SK-N-SH treated with all-trans-retinoic acid at 6 μM for 48 hours (cell line): ENCODE measurements at regions not wholly inside any gene's neighbourhood (a gene's known extent, or its start where the extent isn't known, plus 50 kb on each side); places are given as distances from the start of the nearest gene placed in this dataset.

Experiments used
- ATAC-seq: fragments of 200-7000 bp; cut with Tn5 transposase; 3 replicates; pipeline ENCODE4 v1.9.1; 2020; ENCODE audit warnings: mild to moderate bottlenecking, moderate library complexity
- ARNTL ChIP-seq: fragments of 450-650 bp; formaldehyde crosslinking; IDR thresholded peaks from 2 replicates; pipeline ENCODE4 v1.5.0; 2020; ENCODE audit warnings: low read depth, mild to moderate bottlenecking, moderate library complexity, borderline replicate concordance
- BACH2 ChIP-seq: fragments of 250-450 bp; sonication (Bioruptor Pico); IDR thresholded peaks from 2 replicates; pipeline ENCODE4 v1.9.0; 2021; ENCODE audit warnings: mild to moderate bottlenecking, borderline replicate concordance
- CSDC2 ChIP-seq: fragments of 250-450 bp; sonication (Bioruptor Pico); IDR thresholded peaks from 2 replicates; pipeline ENCODE4 v1.5.0; 2020; ENCODE audit warnings: mild to moderate bottlenecking, moderate library complexity
- ESRRG ChIP-seq: fragments of 250-450 bp; sonication (Bioruptor Pico); IDR thresholded peaks from 2 replicates; pipeline ENCODE4 v1.6.1; 2021; ENCODE audit warnings: mild to moderate bottlenecking
- GLIS3 ChIP-seq: fragments of 250-450 bp; sonication (Bioruptor Pico); IDR thresholded peaks from 2 replicates; pipeline ENCODE4 v1.5.0; 2020; ENCODE audit warnings: mild to moderate bottlenecking, moderate library complexity
- ISL1 ChIP-seq: fragments of 250-450 bp; sonication (Bioruptor Pico); IDR thresholded peaks from 2 replicates; pipeline ENCODE4 v2.1.2; 2022; ENCODE audit warnings: mild to moderate bottlenecking, moderate library complexity
- OSR1 ChIP-seq: fragments of 250-450 bp; sonication (Bioruptor Pico); IDR thresholded peaks from 2 replicates; pipeline ENCODE4 v1.8.0; 2022; ENCODE audit warnings: moderate library complexity, mild to moderate bottlenecking, inconsistent platforms
- POU6F1 ChIP-seq: fragments of 250-450 bp; sonication (Bioruptor Pico); IDR thresholded peaks from 2 replicates; pipeline ENCODE4 v1.8.0; 2021; ENCODE audit warnings: low read depth, mild to moderate bottlenecking, moderate library complexity, borderline replicate concordance
- PPARA ChIP-seq: fragments of 250-450 bp; sonication (Bioruptor Pico); IDR thresholded peaks from 2 replicates; pipeline ENCODE4 v1.5.0; 2020; ENCODE audit warnings: mild to moderate bottlenecking, borderline replicate concordance
- SNAI2 ChIP-seq: fragments of 250-450 bp; sonication (Bioruptor Pico); IDR thresholded peaks from 2 replicates; pipeline ENCODE4 v1.5.0; 2020; ENCODE audit warnings: mild to moderate bottlenecking, moderate library complexity
- TCF4 ChIP-seq: fragments of 250-450 bp; sonication (Bioruptor Pico); IDR thresholded peaks from 2 replicates; pipeline ENCODE4 v1.8.0; 2021; ENCODE audit warnings: mild to moderate bottlenecking, moderate library complexity, borderline replicate concordance
- ZC3H10 ChIP-seq: fragments of 250-450 bp; sonication (Bioruptor Pico); IDR thresholded peaks from 2 replicates; pipeline ENCODE4 v1.5.1; 2021; ENCODE audit warnings: mild to moderate bottlenecking, moderate library complexity
- ZFP3 ChIP-seq: fragments of 250-450 bp; sonication (Bioruptor Pico); IDR thresholded peaks from 2 replicates; pipeline ENCODE4 v1.5.0; 2020; ENCODE audit warnings: mild to moderate bottlenecking, moderate library complexity
- ZFP30 ChIP-seq: fragments of 450-650 bp; formaldehyde crosslinking; IDR thresholded peaks from 2 replicates; pipeline ENCODE4 v1.5.0; 2022; ENCODE audit warnings: mild to moderate bottlenecking, moderate library complexity
- ZNF565 ChIP-seq: fragments of 450-650 bp; formaldehyde crosslinking; conservative IDR thresholded peaks from 2 replicates; pipeline ENCODE4 v1.5.0; 2020; ENCODE audit warnings: low read depth, mild to moderate bottlenecking, moderate library complexity
- ZNF70 ChIP-seq: fragments of 450-650 bp; formaldehyde crosslinking; IDR thresholded peaks from 2 replicates; pipeline ENCODE4 v1.5.0; 2020; ENCODE audit warnings: mild to moderate bottlenecking, moderate library complexity
- ZNF8 ChIP-seq: fragments of 450-650 bp; formaldehyde crosslinking; IDR thresholded peaks from 2 replicates; pipeline ENCODE4 v1.5.0; 2020; ENCODE audit warnings: mild to moderate bottlenecking, moderate library complexity
- TF ChIP-seq, protein P1 (sequence below): fragments of 250-450 bp; sonication (Bioruptor Pico); IDR thresholded peaks from 2 replicates; pipeline ENCODE4 v1.8.0; 2020; ENCODE audit warnings: mild to moderate bottlenecking, moderate library complexity, borderline replicate concordance
- TF ChIP-seq, protein P2 (sequence below): fragments of 250-450 bp; sonication (Bioruptor Pico); IDR thresholded peaks from 2 replicates; pipeline ENCODE4 v1.5.1; 2020; ENCODE audit warnings: low read depth, mild to moderate bottlenecking, moderate library complexity
- TF ChIP-seq, protein P3 (sequence below): fragments of 250-450 bp; sonication (Bioruptor Pico); IDR thresholded peaks from 2 replicates; pipeline ENCODE4 v1.5.0; 2020; ENCODE audit warnings: mild to moderate bottlenecking, moderate library complexity
- TF ChIP-seq, protein P4 (sequence below): fragments of 250-450 bp; sonication (Bioruptor Pico); IDR thresholded peaks from 2 replicates; pipeline ENCODE4 v1.5.1; 2021; ENCODE audit warnings: mild to moderate bottlenecking, moderate library complexity

GRCh38 chr9:1729631-1730030, 285.5 kb upstream of the SMARCA2 start:
- TF ChIP-seq ESRRG (CRISPR knock-in tag) (no peak), TCF4 (CRISPR knock-in tag) (no peak), OSR1 (no peak), CSDC2 (CRISPR knock-in tag) (no peak), ARNTL (no peak), ZNF8 (CRISPR knock-in tag) (no peak), SNAI2 (CRISPR knock-in tag) (no peak), POU6F1 (CRISPR knock-in tag) (no peak), ZFP30 (CRISPR knock-in tag) (no peak), ISL1 (CRISPR knock-in tag) (no peak), GLIS3 (CRISPR knock-in tag) (no peak), BACH2 (CRISPR knock-in tag) (no peak)
- TF ChIP-seq, protein P1, sequence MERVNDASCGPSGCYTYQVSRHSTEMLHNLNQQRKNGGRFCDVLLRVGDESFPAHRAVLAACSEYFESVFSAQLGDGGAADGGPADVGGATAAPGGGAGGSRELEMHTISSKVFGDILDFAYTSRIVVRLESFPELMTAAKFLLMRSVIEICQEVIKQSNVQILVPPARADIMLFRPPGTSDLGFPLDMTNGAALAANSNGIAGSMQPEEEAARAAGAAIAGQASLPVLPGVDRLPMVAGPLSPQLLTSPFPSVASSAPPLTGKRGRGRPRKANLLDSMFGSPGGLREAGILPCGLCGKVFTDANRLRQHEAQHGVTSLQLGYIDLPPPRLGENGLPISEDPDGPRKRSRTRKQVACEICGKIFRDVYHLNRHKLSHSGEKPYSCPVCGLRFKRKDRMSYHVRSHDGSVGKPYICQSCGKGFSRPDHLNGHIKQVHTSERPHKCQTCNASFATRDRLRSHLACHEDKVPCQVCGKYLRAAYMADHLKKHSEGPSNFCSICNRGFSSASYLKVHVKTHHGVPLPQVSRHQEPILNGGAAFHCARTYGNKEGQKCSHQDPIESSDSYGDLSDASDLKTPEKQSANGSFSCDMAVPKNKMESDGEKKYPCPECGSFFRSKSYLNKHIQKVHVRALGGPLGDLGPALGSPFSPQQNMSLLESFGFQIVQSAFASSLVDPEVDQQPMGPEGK (CRISPR knock-in tag): no peak
- TF ChIP-seq, protein P2, sequence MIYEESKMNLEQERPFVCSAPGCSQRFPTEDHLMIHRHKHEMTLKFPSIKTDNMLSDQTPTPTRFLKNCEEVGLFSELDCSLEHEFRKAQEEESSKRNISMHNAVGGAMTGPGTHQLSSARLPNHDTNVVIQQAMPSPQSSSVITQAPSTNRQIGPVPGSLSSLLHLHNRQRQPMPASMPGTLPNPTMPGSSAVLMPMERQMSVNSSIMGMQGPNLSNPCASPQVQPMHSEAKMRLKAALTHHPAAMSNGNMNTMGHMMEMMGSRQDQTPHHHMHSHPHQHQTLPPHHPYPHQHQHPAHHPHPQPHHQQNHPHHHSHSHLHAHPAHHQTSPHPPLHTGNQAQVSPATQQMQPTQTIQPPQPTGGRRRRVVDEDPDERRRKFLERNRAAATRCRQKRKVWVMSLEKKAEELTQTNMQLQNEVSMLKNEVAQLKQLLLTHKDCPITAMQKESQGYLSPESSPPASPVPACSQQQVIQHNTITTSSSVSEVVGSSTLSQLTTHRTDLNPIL: no peak
- no peak for ATAC-seq

DNA sequence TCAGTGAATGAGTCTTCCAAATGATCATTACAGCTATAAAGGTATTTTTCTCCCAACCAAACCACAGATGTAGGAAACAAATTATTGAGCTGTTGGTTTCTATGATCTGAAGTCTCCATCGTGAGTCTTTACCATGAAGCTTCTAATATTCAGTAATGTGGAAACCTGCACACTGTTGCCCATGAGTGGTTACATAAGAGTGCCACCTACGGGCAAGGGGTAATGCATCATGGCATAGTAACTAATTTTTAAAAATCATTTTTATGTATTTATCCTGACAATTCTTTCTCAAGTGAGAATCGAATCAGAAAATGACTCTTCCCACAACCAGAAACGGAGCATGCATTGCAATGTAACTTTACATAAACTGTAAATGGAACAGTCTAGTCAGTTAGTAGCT, 282.5 kb upstream of the SMARCA2 start:
- TF ChIP-seq CSDC2 (CRISPR knock-in tag) (no peak), TCF4 (CRISPR knock-in tag) (no peak), POU6F1 (CRISPR knock-in tag) (no peak), ZFP30 (CRISPR knock-in tag) (no peak), ZC3H10 (CRISPR knock-in tag) (no peak), GLIS3 (CRISPR knock-in tag) (no peak), ZNF70 (CRISPR knock-in tag) (no peak), OSR1 (no peak), ZNF565 (CRISPR knock-in tag) (no peak), SNAI2 (CRISPR knock-in tag) (no peak), PPARA (no peak), ZFP3 (CRISPR knock-in tag) (no peak), ESRRG (CRISPR knock-in tag) (no peak), ZNF8 (CRISPR knock-in tag) (no peak), ISL1 (CRISPR knock-in tag) (no peak), BACH2 (CRISPR knock-in tag) (no peak)
- TF ChIP-seq, protein P1 (CRISPR knock-in tag): no peak
- TF ChIP-seq, protein P3, sequence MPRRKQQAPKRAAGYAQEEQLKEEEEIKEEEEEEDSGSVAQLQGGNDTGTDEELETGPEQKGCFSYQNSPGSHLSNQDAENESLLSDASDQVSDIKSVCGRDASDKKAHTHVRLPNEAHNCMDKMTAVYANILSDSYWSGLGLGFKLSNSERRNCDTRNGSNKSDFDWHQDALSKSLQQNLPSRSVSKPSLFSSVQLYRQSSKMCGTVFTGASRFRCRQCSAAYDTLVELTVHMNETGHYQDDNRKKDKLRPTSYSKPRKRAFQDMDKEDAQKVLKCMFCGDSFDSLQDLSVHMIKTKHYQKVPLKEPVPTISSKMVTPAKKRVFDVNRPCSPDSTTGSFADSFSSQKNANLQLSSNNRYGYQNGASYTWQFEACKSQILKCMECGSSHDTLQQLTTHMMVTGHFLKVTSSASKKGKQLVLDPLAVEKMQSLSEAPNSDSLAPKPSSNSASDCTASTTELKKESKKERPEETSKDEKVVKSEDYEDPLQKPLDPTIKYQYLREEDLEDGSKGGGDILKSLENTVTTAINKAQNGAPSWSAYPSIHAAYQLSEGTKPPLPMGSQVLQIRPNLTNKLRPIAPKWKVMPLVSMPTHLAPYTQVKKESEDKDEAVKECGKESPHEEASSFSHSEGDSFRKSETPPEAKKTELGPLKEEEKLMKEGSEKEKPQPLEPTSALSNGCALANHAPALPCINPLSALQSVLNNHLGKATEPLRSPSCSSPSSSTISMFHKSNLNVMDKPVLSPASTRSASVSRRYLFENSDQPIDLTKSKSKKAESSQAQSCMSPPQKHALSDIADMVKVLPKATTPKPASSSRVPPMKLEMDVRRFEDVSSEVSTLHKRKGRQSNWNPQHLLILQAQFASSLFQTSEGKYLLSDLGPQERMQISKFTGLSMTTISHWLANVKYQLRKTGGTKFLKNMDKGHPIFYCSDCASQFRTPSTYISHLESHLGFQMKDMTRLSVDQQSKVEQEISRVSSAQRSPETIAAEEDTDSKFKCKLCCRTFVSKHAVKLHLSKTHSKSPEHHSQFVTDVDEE: no peak
- TF ChIP-seq, protein P4, sequence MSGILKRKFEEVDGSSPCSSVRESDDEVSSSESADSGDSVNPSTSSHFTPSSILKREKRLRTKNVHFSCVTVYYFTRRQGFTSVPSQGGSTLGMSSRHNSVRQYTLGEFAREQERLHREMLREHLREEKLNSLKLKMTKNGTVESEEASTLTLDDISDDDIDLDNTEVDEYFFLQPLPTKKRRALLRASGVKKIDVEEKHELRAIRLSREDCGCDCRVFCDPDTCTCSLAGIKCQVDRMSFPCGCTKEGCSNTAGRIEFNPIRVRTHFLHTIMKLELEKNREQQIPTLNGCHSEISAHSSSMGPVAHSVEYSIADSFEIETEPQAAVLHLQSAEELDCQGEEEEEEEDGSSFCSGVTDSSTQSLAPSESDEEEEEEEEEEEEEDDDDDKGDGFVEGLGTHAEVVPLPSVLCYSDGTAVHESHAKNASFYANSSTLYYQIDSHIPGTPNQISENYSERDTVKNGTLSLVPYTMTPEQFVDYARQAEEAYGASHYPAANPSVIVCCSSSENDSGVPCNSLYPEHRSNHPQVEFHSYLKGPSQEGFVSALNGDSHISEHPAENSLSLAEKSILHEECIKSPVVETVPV: no peak
- no peak for ATAC-seq
